HG02678 (cell line): ENCODE measurements at regions not wholly inside any gene's neighbourhood (a gene's known extent, or its start where the extent isn't known, plus 50 kb on each side); places are given as distances from the start of the nearest gene placed in this dataset.

ENCODE experiments used
- ATAC-seq: cut with Tn5 transposase; IDR thresholded peaks from one replicate; pipeline ENCODE4 v1.9.1; 2021; ENCODE audit warnings: mild to moderate bottlenecking, moderate library complexity; ENCODE audit not compliant: unreplicated experiment

DNA sequence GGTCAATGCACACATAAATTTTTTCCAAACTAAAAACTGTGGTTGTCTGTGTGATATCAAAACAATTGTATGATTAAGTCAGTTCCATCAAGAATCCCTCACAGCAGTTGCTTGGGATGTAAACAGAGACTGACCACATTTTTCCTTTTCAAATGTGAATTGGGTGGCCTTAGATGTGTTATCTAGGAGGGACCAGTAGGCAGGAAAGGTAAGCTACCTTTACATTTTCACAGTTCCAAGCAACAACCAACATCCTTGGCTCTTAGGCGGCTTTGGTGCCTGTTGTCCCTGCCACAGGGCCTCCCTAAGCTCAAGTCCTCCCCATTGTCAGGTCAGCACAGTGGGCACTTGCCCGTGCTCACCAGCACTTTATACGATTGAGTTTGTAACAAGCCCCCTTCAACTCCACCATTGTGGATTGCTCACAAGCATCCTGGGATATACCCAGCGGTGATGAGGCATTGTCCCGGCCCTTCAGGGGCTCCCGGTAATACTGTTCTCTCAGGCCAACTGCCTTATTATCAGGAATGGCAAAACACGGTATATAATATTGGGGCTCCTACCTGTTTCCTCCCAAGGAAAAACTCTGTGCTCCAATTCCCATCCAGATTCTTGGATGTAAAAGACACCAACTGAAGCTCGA, 114.9 kb upstream of the ANKRD1 start:
- no peak for ATAC-seq

DNA sequence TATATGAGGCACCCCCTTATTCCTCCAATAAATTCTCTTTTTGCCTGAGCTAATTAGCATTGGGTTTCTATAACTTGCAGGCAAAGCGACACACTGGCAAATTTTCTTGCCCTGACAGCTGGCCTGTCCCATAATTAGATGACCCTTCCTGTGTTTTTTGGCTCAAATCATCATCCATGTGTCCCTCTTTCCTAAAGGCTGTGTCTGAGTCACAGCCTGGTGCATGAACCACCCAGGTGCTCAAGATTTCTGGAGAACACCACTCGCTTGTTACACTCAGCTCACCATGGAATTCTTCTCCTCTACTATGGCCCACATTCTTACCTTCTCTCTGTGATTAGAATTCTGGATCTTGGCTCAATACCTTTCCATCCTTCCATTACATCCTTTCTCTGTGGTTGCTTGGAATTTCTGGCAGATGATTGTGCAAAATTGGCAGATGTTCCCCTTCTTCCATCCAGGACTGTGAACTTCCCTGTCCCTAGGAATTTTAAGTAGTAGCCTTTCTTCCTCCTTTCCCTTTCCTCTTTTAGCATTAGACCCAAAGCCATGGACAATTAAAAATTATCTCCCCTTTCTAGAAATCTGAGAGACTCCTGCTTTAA, 116.0 kb upstream of the ANKRD1 start:
- no peak for ATAC-seq

DNA sequence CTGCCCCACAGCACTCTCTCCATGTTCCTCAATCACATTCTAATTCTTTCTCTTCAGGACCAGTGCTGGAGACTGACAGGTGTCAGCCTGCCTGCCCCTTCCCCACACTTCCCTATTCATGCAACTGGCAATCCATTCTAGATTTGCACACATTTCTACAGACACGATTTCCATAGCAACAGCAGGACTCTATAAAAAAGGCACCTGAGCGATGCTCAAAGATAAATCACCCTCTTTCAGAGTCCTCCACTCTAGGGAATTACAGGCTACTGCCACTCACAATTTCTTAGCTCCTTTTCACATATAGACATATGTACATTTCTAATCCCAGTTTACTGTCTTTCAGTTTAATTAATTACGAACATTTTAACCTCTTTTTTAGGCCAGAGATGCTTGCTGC, 118.1 kb upstream of the ANKRD1 start:
- ATAC-seq = no peak

GRCh38 chr10:91040343-91040742, 119.5 kb upstream of the ANKRD1 start:
- no peak for ATAC-seq

DNA sequence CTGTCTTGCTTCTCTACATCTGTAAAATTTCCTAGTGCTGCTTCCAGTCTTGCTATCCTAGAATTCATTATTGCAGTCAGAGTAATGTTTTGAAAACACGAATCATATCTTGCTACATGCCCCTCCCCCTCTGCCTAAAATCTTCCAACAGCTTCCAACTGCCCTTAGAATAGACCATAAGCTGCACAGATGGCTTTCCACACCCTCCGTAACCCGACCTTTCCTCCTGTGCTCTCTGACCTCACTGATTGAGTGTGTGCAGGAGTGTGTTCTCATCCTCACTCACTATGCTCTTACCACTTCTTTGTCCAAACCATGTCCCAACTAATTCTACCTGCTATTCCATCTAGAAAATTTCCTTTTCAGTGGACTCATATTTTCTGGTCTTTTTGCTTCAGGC, 121.2 kb upstream of the ANKRD1 start:
- ATAC-seq = no peak

- ATAC-seq = no peak
These were observed 122.5 kb upstream of the ANKRD1 start for GRCh38 chr10:91043173-91043910.

DNA sequence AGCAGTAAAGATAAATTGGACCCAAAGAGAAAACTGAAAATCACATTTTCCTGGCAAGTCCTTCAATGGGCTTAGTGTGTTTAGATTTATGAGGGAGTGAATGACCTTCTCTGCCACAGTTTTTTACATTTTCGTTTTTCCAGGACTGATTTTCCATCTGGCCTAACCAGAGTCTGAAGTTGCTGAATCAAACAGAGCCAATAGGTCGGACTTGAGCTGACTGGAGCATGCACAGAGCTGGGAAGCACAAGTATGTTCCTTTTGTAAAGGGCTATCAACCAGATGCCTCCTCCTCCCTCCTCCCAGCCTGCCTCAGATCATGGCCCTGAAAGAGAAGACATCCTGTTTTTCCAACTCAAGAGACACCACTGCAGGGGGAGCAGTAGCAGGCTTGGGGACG, 126.0 kb upstream of the ANKRD1 start:
- no peak for ATAC-seq

GRCh38 chr10:91048380-91048779, 127.5 kb upstream of the ANKRD1 start:
- no peak for ATAC-seq

DNA sequence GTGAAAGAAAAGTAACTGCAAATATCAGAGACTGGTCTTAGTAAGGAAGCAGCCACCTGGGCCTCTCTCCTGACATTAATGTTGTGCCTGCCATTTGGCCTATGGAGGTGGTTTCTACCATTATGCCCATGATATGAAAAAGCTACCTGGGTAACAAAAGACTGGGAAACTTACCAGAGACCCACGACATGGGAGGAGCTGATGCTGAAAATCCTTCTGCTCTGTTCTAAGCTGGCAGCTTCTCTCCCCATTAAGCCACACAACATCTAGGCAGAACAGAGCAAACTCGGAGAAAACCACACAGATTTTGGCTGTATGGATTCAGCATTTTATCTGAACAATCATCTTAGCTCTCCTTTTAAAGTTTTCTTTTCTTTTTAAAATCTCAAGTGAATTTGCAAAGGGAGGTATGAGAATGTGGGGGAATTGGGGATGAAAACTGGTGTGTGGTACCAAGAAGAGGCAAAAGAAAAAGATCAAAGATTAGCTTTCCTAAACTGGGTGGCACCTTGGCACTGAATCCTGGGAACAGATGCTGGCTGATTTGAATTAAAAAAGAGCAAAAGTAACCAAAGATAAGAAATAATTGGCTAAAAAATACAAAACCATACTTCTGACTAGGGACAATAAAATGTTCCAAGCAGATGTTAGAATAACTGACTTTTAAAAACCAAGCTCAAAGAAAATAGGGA, 128.6 kb upstream of the ANKRD1 start:
- ATAC-seq = no peak

- no peak for ATAC-seq
These were observed 129.1 kb upstream of the ANKRD1 start for GRCh38 chr10:91049988-91050360.

DNA sequence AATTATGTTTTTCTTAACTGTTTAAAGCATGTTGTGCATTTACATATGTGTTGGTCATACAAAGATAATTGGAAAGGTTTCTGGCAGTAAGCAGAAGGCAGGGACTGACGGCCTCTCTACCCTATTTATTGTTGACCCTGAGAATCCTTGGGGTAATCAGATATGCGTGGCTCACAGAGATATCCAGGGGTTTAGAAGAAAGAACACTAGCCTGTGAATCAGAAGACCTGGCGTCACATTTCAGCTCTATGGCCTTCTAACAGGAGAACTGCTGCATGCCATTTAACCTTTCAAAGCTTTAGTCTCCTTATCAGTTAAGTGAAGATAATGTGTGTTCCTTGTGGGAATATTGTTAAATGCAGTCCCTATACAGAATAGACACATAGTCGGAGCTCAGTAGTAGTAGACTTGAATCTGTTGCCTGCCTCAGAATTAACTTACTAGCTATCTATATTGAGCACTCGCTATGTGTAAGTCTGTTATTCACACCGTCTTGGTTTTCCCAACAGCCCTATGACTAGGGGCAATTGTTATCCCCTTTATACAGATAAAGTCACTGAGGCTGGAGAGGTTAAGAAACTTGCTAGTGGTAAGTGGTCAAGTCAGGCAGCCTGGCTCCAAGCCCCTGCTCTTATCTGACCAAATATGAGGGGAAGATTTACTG, 129.6 kb upstream of the ANKRD1 start:
- ATAC-seq = no peak

DNA sequence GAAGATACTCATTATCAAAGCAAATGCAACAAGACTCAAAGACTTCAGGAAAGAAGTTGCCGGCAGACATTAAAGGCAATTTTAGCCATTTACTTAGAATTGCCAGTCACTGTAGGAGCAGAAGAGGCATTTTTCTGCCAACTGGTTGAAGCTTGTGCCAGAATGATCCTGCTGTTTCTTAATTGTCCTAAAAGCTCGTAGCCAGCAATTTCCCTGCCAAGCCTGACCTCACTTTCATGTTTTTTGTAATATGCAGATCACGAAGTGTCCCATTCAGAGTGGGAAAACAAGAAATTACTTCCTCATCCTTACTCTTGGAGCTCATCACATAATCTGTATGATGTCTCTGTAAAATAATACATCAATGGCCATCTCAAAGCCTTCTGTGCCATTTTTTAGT, 130.9 kb upstream of the ANKRD1 start:
- ATAC-seq = no peak

- ATAC-seq = no peak
These were observed 133.4 kb upstream of the ANKRD1 start for GRCh38 chr10:91054325-91054724.

GRCh38 chr10:91061187-91061586, 140.3 kb upstream of the ANKRD1 start:
- no peak for ATAC-seq

DNA sequence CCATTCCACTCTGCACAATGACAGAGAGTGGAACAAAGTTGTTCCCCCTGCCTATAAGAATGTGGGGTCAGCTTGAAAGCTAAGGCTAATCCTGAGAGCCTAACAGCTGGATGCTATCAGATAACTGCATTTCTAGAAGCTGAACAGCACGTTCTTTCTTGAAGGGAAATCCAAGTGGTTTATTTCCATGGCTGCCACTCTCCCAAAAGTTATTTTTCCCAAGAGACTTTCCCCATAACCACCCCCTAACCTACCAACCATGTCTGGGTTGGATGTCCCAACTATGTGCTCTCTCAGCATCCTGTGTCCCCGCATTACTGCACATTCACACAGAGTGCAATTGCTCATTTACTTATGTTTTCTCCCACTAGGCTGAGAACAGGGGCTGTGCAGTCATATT, 140.7 kb upstream of the ANKRD1 start:
- no peak for ATAC-seq

- no peak for ATAC-seq
These were observed 141.2 kb upstream of the ANKRD1 start for GRCh38 chr10:91062091-91062490.

DNA sequence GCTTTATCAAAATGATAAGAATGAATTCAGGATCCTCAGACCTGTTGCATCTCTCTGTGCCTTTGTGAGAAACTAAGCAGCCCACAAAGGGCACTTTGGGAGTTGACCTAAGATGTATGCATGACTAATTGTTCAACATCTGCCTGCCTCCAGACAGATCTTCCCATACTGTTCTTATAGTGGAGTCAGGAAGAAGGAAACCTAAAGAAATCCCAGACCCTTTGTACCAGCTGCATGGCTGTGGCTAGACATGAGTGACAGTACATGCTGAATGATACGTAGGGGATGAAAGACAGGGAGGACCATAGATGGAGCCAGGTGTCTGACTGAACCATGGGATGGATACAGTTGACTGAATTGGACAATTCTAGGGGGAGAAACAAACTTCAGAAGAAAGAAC, 148.7 kb upstream of the PCGF5 start:
- ATAC-seq = no peak

- ATAC-seq = no peak
These were observed 147.0 kb upstream of the PCGF5 start for GRCh38 chr10:91073286-91073979.

DNA sequence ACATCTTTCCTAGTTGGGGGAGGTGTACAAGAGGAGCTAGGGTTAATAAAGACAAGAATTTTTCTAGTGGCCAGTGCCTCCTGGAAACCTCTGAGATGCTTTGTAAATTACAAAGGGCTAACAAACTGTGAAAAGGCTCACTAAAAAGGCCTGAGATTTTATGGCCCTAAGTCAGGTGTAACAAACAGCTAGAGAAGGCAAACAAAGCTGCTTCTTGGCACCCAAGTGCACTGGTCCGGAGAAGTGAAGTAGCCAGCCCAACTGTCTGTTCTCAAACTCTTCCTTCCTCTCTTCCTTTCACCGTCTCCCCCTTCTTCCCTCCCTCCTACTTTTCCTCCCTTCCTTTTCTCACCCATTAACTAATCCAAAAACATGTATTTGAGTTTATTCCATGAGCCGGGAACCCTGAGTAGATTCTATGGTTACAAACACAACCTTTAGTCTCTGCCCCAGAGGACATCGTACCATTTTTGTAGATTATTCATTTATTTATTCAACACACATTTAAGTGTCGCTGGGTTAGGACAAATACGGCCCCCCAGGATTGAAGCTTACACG, 143.4 kb upstream of the PCGF5 start:
- ATAC-seq = no peak

DNA sequence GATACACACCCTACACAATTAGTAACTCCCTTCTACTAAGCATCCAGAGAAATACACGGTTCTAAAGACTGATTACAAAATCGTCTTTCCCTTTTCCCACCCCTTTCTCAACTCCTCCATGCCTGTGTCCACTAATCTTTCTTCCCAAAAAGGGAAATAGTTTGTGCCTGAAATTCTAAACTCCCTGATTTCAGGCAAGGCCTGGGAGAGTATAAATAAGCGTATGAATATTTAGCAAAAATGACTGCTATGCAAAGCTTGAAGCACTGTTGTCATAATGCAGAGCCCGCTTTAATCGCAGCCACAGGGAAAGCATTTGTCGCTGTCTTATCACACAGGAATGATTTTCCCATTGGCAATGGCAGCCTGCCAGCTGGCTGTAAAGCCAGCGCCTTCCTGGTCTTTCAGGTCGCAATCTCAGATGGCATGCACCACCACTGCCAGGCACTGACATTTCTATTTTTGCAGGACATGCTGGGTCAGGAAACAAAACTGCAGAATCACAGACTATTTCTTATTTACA, 142.9 kb upstream of the PCGF5 start:
- ATAC-seq = no peak
